WI38 (cell line): ENCODE measurements at regions not wholly inside any gene's neighbourhood (a gene's known extent, or its start where the extent isn't known, plus 50 kb on each side); places are given as distances from the start of the nearest gene placed in this dataset.

Experiments
- H3K4me3 ChIP-seq: 2 replicates; pipeline ENCODE4 v1.5.1; 2011; ENCODE audit warnings: low read depth, mild to moderate bottlenecking, control low read depth, low read length
- CTCF ChIP-seq: IDR thresholded peaks from 2 replicates; pipeline ENCODE4 v1.5.1; 2012; ENCODE audit warnings: low read depth, mild to moderate bottlenecking, control low read depth, low read length

DNA sequence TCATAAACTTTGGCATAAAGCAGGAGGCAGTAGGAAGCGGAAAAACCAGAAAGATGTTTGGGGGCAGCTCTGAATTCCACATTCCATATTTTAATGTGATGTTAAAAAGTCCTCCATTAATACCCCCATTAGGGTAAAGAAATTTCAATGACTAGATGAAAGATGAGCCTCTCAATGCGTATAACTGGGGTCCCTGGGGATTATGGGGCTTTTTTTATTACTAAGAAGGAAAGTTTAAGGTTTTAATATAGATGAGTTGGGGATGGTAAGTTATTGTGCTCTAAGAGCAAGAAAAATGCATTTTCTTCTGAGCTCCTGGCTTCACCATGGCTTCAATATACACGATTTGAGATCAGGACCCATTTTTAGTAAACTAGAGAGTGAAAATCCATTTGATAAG lies 321.9 kb downstream of the CDK5RAP2 start:
- no peak for TF ChIP-seq CTCF
- H3K4me3 ChIP-seq: no peak overlapping the region

DNA sequence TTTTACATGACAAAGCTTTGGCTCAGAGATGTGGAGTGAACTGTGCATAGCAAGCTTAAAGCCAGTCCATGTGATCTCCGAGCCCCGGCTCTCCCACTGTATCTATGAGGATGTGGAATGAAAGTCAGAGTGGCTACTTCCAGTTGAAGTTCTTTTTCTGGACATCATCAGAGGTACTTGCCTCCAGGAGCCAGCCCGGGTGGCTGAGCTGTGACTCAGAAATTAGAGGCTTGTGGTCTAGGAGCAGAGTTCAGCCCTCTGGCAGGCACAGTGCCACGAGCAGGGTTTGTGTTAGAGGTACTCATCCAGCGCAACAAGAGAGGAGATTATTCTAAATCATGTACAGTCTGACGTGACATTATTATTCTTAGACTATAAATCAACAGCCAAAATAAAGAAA lies 322.5 kb downstream of the CDK5RAP2 start:
- no peak overlapping the region for H3K4me3 ChIP-seq
- no peak for TF ChIP-seq CTCF

GRCh38 chr9:120256146-120256545 lies 323.8 kb downstream of the CDK5RAP2 start:
- no peak for TF ChIP-seq CTCF
- no peak overlapping the region for H3K4me3 ChIP-seq

GRCh38 chr9:120252248-120252647 lies 327.7 kb downstream of the CDK5RAP2 start:
- no peak overlapping the region for H3K4me3 ChIP-seq
- no peak for TF ChIP-seq CTCF

DNA sequence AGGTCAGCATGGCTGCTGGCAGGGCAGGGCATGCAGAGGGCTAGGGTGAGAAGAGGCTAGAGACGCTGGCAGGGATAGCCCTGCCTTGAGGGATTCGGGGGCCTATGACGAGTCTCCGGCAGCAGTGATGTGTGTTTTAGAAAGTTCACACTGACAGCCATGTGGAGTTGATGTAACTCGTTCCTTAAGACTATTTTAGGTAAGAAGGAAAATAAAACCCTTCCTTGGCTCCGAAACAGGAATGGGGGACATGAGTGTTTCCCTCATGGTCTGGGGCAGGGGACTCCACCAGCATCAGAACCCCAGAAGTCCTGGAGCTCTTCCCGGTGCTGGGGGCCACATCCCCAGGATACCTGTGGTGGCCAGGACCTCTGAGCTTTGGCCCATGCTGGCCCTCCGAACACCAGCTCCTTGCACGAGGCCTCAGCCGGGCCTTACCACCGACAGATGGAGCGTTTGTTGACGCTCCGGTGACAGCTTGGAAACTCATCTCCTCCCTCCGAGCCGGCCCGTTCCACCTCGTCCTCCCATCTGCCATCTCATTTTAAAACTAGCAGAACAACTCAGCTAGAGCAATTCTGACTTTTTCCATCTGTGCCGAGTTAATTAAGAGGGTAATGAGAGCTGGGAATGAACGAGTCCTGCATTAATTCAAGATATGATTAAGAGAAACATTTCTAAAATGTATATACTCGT lies 337.7 kb downstream of the CDK5RAP2 start:
- no peak for TF ChIP-seq CTCF

DNA sequence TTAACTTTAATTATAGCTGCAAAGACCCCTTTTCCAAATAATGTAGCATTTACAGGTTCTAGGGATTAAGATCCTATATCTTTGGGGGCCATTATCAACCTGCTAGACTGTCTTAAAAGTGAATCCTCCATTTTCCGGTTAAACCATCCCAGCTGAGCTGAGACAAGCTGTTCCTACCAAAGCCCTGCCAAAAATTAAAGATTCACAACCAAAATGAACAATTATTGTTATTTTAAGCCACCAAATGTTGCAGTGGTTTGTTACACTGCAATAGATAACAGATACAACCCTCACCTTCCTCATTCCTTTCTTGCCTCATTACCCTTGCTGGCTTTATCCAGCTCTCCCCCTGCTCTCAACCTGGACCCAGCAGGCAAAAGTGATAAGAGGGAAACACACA lies 343.4 kb downstream of the CDK5RAP2 start:
- no peak overlapping the region for H3K4me3 ChIP-seq
- no peak for TF ChIP-seq CTCF

More for the DNA sequence above, 337.7 kb downstream of the CDK5RAP2 start:
- H3K4me3 ChIP-seq: no peak overlapping the region

GRCh38 chr9:120235081-120235480 lies 344.9 kb downstream of the CDK5RAP2 start:
- H3K4me3 ChIP-seq: no peak overlapping the region
- TF ChIP-seq CTCF: no peak
